OCI-M1 (cell line): ENCODE measurements at regions not wholly inside any gene's neighbourhood (a gene's known extent, or its start where the extent isn't known, plus 50 kb on each side); places are given as distances from the start of the nearest gene placed in this dataset.

Experiments used
- DNase-seq: peaks from one replicate; lab custom pipeline; 2025; lab: John Stamatoyannopoulos, UW

DNA sequence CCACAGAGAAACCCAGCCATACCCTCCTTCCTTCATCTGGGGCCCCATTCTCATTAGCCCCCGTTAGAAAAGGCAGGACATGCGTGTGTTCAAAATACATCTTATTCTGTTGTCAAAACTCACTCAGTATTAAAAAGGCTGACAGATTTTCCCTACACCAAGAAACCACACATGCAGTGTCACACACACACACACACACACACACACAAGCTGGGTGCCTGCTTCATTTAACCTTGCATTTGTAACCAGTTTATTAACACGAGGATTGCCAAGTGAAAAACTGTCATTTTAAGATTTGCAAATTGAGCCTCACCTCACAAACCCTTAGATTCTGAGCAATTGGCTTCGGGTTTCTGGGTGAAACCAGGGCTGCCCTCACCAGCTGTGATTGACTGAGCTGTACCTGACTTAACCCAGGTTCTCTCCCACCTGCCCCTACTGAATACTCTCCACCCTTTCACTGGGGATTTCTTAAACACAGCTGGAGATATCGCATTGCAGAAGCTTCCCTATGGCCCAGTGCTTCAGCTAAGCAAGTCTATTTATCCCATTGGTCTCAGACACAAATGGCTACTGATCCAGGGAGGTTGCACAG lies 172.7 kb upstream of the ZNF507 start:
- DNase-seq = no peak

DNA sequence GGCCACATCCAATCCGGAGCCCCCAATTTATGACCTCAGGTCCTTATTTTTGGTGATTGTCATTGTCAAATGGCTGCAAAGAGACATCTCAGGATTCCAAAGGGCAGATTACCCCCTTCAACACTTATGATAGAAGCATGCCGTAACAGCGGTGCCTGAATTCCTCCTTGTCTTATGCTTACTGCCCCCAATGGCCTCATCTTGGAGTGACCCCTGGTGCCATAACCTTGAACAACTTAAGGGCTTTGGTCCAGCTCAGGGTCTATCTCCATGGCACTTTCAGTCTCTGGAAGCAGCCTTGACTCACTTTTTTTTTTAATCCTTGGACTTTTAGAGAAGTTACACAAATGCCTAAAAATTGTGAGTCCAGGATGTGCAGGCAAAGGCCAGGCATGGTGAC lies 171.6 kb upstream of the ZNF507 start:
- no peak for DNase-seq

DNA sequence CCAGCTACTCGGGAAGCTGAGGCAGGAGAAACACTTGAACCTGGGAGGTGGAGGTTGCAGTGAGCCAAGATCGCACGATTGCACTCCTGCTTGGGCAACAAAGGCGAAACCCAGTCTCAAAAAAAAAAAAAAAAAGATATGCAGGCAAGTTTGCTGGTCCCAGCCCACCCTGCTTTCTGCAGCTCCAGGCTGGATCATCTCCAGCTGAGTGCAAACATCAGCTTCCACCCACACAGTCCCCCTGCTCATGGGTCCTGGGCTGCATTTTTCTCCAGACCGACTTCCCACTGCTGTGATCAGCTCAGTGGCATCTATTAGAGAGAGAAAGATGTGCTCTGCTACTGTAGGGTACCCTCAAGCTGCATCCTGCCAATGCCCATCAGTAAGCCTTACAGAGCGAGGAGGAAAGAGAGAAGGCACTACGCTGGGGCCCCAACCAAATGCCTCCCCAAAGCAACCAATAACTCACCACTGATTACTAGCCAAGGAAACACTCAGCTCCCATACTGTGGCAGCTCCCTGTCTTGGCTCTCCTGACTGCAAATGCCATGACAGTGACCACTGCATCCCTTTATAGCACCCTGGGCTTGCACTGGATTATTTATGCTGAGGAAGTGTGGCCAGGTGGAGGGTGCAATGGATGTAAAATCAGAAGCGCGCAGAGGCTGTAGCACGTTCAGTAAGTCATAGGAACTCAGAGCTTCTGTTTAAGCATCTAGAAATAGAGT lies 170.9 kb upstream of the ZNF507 start:
- DNase-seq = no peak

DNA sequence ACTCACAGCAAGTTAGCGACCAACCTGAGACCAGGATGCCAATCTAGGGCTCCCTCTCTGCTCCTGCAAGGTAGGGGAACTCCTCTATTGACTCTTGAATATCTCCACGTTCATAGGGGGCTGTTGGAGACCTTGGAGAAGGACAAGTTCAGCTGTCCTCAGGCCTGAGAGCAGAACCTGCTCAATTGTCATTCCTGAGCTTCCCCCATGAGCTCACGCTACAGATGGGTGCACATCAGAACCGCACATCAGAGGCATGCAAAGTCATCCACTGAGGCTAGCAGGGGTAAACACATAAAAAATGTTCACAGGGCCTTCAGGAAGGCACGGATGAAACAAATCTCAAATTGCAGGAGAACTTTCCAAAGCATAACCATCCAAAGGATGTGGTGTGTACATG lies 168.8 kb upstream of the ZNF507 start:
- DNase-seq = no peak

DNA sequence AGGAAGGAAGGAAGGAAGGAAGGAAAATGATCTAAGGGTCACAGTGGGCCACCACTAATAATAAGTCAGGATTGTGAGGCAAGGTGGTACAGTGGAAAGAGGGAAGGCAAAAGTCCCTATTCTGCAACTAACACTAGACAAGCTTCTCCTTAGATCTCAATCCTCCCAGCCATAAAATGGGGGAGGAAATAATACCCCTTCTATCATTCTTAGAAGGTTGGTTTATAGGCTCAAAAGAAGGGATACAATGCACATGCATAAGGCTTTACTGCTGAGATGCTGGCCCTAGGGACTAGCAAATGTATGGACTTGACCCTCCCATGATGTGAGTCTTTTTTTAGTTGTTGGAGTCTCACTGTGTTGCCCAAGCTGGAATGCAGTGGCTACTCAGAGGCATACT lies 167.7 kb upstream of the ZNF507 start:
- no peak for DNase-seq

DNA sequence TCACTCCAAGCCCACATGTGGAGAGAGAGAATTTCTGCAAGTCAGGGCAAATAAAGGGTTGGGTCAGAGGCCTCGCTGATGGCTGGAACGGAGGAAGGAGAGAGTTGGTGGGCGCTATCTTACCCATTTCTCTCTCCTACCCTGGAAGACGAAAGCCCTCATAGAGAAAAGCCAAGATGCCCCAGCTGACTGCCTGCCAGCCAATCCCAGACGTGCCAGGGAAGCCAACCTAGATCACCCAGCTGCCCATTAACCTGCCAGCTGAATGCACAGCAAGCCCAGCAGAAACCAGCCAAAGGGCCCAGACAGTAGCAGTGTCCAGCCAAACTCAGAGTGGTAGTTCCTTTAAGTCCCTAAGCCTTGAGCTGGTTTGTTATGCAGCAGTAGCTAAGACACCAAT lies 167.0 kb upstream of the ZNF507 start:
- DNase-seq = no peak

DNA sequence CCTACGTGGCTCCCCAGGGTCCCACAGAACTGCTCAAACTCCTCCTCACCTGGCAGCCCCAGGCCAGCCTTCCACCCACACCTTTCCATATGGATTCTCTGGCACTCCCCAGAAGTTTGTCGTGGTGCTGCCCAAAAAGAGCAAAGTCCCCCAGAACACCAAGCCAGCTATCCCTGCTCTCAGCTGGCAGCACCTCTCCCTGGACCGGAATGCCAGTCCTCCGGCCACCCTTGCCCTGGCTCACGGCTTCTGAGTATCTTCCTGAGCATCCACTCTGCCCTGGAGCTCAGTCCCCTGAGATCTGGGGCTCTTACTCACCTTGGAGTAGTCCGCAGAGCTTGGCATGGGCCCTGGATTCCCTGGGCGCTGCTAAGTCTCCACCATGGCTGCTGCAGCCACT lies 166.5 kb upstream of the ZNF507 start:
- no peak for DNase-seq

DNA sequence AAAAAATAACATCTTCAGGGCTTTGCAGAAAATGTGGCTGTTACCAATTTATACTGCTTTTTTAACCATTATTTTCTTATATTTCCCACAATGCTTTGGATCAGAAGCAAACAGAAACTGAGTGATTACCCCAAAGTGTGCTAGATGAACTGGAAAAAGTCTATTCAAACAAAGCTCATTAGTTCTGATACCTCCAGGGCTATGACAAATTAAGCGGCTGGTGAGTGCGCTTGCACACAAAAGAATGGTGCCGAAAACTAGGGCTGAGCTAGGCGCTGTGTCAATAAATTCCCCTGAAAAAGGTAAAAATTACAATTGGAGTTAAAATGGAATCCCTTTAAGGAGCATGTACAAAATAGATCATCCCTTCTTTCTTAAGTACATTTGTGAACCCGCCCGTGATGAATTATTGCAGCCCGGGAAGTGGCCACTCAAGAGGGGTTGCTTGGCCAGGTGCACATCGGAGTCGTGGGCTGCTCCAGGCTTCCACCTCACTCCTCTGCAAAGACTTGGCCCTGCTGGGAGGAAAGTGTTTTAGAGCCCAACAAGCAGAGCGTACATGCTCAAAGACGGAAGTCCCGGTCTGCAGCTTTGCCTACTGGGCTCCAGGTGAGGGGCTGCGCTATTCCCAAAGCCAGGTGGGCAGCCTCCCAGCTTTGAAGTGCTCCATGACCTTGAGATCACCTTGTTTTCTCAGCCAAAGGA lies 164.0 kb upstream of the ZNF507 start:
- no peak for DNase-seq

DNA sequence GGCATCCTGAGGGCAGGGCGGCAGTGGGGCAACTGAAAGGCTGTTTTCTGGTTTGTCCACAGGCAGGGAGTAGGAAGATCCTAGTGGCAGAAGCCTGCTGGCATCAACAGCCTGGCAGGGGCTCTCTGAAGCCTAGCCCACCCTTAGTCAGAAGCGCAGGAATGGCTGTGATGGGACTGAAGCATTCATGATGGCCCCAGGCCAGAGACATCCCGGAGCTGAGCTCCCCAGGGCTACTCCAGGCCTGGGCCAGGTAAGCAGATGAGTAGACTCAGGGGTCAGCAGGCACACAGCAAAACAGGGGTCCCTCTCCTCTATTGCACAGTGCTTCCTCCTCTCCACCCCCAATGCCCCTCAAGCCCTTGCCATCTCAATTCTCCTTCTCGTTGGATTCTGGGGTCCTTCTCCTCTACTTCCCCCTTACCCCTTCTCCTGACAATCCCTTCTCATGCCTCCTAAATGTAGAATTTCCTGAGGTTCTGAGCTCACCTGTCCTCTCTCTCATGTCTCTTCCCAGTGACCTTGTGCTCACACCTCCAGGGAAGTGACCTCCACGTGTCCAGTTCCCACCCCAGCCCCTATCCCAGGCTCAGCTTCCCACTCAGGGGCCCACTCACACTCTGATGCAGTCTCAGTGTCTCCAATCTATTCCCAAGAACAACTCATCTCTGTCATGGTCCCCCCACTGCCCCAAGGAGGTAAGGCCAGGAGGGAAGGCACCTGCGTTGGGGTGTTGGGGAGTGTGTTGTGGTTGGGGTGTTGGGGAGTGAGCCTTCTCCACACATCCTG lies 158.7 kb upstream of the ZNF507 start:
- no peak for DNase-seq

DNA sequence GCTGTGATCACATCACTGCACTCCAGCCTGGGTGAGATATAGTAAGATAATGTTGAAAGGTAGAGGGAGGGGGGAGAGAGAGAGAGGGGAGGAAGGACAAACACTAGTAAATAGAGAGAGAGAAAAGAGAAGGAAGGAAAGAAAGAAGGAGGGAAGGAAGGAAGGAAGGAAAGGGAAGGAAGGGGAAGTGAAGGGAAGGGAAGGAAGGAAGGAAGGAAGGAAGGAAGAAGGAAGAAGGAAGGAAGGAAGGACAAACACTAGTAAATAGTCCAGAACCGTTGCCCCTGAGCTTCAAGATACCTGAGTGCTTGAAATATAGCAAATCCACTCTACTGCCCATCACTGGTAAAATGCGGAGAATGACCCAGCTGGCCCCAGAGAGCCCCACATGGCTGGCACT lies 156.5 kb upstream of the ZNF507 start:
- DNase-seq = no peak

DNA sequence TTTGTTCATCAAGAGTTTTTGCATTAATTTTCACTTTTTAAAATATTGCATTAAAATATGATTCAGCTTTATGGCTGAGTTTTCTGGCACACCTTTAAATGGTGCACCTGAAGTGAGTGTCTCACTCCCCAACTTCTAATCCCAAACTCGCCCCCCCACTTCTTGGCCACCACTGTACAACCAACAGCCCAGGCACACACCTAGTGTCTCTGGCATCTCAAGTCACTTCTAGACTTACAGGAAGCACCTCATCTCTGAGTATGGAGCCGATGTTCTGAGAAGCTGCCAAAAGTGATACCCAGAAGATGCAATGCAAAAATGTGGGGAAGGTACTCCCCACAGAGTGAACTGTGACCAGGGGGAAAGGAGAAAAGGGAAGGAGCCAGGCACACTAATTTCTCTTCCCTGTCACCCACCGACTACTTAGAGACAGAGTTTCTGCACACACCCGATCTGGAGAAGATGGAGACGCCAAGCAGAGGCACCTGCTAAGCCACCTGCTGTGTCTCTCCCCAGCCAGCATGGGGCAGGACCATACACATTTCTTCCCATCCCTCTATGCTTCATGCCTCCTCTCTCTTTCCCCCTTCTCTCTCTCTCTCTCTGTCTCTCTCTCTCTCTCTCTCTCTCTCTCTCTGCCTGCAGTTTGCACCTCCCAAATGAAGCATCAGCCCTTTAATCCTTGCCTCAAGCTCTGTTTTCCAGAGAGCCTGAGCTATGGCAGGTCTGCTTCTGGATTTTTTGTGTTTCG lies 155.3 kb upstream of the ZNF507 start:
- DNase-seq = no peak

DNA sequence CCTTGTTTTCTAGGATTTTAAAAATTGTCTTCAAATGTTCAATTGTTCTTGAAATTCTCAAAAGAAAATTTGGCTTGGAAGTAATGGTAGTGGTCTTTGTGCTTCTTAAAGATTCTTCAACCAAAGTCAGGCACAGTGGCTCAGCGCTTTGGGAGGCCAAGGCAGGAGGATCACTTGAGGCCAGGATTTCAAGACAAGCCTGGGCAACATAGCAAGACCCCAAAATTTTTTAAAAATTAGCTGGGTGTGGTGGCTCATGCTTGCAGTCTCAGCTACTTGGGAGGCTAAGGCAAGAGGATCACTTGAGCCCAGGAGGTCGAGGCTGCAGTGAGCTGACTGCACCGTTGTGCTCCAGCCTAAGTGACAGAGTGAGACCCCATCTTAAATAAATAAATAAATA lies 153.5 kb upstream of the ZNF507 start:
- no peak for DNase-seq

DNA sequence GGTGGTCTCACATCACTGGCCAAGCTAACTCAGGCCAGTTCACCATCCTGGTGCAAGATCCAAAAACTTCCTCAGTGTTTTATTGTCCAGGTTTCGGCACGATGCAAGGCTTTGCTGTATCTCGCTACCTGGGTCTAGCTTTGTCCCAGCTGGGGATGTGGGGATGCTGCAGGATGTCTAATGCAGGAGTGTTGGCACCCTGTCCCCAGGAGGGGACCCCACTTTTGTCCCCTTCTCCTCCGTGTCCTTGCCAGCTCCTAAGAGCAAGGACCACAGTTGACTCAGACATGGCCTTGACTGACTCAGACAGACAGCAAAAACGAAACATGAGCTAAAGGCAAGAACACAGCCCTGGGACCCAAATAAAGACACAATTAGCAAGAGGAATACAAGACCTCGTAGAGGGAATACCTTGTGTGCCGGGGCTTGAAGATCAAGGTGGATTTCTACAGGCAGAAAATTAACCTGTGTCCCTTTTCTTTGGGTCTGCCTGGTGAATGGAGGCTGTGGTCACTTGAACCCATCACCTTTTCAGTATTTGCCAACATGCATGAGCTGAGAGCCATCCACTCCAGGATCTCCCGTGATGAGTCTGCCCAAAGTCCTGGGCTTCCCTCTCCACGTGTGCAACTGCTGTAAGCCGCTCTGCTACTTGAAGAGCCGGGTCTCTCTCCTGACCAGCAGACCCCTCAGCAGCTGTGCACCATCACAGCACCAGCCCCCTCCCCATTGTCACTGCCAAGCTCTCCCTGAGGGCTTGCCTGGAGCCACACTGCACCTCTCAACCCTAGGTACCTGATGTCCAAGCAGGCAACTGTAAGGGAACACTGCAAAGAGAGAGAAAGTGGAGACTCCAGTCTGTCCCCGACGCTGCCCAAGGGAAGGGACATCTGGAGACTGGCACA lies 149.5 kb upstream of the ZNF507 start:
- no peak for DNase-seq

DNA sequence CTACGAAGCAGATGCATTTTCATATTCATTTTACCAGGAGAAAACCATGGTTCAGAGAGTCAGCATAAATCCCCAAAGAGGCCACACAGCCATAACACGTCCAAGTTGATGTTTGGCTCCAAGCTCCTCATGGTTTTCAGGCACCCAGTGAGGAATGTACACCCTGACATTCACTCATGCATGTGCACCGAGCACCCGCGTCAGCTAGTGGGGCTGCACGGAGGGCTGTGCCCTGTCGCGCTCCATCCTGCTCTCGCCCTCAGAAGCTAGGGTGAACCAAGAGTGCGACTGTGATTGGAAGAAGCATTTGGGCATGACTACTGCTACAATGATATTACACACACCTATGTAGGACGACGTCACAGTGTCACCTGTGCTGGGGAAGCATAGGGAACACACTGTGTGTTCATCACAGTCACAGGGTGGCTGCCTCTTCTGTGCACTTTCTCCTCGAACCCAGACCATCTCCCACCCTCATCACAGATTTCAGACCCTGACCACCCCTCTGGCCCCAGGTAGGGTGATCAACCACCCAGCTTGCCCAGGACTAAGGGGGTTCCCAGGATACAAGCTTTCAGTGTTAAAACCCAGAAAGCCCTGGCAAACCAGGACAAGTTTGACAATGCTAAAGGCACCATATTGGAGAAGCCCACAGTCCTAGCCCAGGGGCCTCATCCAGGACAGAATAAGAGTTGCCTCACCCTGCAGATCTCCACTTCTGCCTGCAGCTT lies 148.6 kb upstream of the ZNF507 start:
- DNase-seq = no peak

DNA sequence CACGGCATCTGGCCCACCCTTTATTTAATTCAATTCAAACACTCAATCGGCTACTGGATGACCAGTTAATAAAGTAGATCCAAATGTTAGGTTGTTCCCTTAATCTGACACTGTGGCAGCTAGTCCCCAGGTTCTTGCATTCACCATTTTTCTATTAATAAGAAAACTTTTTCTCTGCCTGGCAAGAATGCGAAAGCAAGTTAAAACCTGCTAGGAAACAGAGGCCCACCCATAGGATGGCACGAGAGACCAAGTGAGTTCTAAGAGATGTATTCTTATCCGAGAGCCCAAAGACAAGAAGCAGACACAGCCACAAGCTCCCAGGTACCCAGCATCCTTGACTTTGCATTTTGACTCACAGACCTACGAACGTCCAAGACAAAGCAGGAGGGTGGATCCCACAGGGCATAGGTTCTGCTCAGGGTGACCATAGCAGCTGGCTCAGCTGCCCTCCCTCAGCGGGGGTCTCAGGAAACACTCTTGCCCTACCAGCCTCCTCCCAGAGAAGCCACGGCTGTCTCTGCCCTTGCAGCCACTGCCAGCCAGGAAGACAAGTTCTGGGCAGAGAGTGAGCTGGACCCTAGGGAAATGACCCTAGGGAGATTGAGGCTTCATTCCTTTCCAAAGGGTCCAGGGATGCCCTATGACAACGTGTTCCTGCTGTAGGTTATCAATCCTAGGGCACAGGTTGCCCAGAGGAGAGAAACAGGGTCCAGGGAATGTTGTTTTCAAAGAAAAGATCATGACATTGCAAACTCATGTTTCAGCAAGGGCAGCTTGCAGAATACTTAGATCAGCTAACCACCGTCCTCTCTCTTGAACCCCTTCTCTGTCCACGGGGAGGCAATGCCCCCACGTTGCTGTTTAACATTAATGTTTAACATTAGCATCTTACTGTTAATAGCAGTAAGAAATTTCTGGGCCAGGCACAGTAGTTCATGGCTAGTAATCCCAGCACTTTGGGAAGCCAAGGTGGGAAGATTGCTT lies 147.2 kb upstream of the ZNF507 start:
- DNase-seq = no peak

DNA sequence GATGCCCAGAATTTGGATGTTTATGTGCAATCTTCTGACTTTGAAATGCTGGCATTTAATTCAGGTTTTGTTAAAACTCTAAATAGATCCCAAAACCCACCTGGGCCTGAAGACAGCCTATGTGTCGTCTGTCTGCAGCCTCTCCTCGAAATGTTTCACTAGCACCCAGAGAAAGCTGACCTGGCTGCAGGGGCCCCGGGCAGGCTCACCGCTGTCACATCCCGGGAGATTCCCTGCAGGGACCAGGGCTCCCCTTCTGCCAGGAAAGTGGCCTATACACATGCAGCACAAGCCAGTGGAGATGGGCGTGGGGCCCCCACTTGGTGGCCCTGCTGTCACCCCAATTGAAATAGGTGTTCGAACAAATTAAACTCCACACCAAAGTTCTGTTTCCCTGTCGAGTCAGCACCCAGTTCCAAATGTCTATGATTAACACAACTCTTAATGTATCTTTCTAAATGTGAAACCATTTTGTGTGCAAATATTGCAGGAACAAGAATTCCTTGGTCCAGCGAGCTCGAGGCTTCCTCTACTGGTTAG lies 145.8 kb upstream of the ZNF507 start:
- no peak for DNase-seq

DNA sequence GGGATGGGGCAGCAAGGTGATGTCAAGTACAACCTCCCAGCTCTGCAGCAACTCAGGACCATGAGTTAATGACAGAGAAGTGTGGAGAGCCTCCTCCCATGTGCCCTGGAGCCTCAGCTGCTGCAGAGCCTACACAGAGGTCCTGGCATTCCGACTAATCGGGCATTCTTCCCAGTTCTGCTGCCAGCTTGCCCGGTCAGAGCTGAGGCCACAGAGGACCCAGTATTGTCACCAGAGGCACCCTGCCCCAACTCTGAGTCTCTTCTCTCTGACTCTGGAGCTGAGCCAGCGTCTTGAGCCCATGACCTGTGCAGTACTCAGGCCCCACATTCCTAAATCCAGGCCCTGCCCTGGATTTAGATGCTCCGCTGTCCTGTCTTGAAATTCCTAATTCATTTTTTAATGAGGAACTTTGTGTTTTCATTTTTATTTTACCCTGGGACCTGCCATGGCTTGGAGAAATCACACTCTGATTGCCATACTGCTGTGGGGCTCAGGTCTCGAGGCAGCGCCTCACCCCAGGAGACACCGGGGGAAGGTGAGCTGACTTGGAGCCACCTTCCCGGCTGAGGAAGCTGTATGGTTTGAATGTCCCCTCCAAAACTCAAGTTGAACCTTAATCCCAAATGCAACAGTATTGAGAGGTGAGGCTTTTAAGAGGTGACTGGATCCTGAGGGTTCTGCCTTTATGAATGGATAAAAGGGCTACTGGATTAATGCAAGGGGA lies 144.9 kb upstream of the ZNF507 start:
- no peak for DNase-seq

DNA sequence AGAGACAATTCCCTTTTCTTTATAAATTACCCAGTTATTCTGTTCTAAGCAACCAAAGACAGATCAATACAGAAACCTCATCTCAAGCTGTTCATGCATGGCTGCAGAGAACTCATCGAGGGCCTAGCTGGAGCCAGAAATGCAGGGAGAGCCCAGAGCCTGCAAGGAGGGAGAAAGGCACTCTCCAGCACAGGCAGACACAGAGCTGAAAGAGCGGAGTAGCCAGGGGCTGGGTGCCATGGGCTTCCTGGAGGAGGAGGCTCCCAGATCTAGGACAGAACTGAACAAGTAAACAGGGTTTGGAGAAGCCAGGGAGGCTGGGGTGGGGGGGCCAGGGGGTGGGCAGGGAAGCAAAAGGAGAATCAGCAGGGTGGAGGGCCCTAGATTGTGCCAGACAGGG lies 144.2 kb upstream of the ZNF507 start:
- DNase-seq = no peak
